Prostate gland (tissue), 2 donors: ENCODE measurements at regions not wholly inside any gene's neighbourhood (a gene's known extent, or its start where the extent isn't known, plus 50 kb on each side); places are given as distances from the start of the nearest gene placed in this dataset.
A peak's percentile ranks its signal among the peaks of the same experiment; 100 is the strongest.

ENCODE experiments used
- DNase-seq: peaks from one replicate; pipeline ENCODE4 v3.0.0-alpha.2; 2019; ENCODE audit warnings: low spot score
- H3K27ac ChIP-seq, 2 donors: fragments of 200-600 bp; sonication (generic); 2 replicates each; pipeline ENCODE4 v1.5.1; 2017 to 2019
- H3K27me3 ChIP-seq: fragments of 200-600 bp; sonication (generic); replicated peaks from 2 replicates; pipeline ENCODE4 v1.5.1; 2019; ENCODE audit not compliant: insufficient read depth
- H3K36me3 ChIP-seq, 2 donors: fragments of 200-600 bp; sonication (generic); 1 replicate in 1 of 2; 2 replicates in 1 of 2; pipeline versions ENCODE4 v1.5.1 to v1.8.1; 2017 to 2019
- H3K4me1 ChIP-seq: fragments of 200-600 bp; sonication (generic); replicated peaks from 2 replicates; pipeline ENCODE4 v1.5.1; 2019
- H3K4me3 ChIP-seq, 2 donors: fragments of 200-600 bp; sonication (generic); 2 replicates each; pipeline ENCODE4 v1.5.1; 2017 to 2019
- H3K9me3 ChIP-seq: fragments of 200-600 bp; sonication (generic); 2 replicates; pipeline ENCODE4 v1.5.1; 2017
- CTCF ChIP-seq, 4 experiments: fragments of 200-600 bp in 2 of 4; fragments of 450-650 bp in 2 of 4; sonication (generic) in 2 of 4; IDR thresholded peaks; 1 replicate in 3 of 4; 2 replicates in 1 of 4; pipeline ENCODE4 v1.5.1; 2016 to 2019; ENCODE audit warnings: antibody characterized with exemption in 4 of 4, mild to moderate bottlenecking in 2 of 4, moderate library complexity in 2 of 4
- POLR2A ChIP-seq: fragments of 450-650 bp; IDR thresholded peaks from one replicate; pipeline ENCODE4 v1.6.1; 2016; ENCODE audit warnings: antibody characterized with exemption, mild to moderate bottlenecking
- POLR2AphosphoS5 ChIP-seq: sonication (generic); formaldehyde crosslinking; IDR thresholded peaks from one replicate; pipeline ENCODE4 v1.6.1; 2017; ENCODE audit warnings: antibody characterized with exemption
- WGBS: methylation state at CpG from one replicate; pipeline ENCODE4 v1.1.5; 2018; 5-methylcytosine and 5-hydroxymethylcytosine counted together
- intact Hi-C: fragments of 100-400 bp; cut with DNase I; formaldehyde crosslinking; loops from one replicate; pipeline ENCODE4 v1.14.2; 2022

- intact Hi-C loops = no loop called here
- Histone ChIP-seq H3K9me3 (no peaks in the 10 kb centered on the region), H3K4me3 (no peak overlapping the region), H3K36me3 (no peaks in the 10 kb centered on the region), H3K27ac (no peak overlapping the region), H3K27me3 (peaks cover 5% of the 10 kb centered on the region), H3K4me1 (no peaks in the 10 kb centered on the region)
- no peak for TF ChIP-seq POLR2A
- no peak for TF ChIP-seq POLR2AphosphoS5
- no peak for TF ChIP-seq CTCF (IDR thresholded peaks at IDR 0.05)
- no peak for DNase-seq
- WGBS = 95% methylated on average over 8 of the region's 8 CpGs
Observed at GRCh38 chr20:48458003-48458377, 369.8 kb downstream of the PREX1 start.

DNA sequence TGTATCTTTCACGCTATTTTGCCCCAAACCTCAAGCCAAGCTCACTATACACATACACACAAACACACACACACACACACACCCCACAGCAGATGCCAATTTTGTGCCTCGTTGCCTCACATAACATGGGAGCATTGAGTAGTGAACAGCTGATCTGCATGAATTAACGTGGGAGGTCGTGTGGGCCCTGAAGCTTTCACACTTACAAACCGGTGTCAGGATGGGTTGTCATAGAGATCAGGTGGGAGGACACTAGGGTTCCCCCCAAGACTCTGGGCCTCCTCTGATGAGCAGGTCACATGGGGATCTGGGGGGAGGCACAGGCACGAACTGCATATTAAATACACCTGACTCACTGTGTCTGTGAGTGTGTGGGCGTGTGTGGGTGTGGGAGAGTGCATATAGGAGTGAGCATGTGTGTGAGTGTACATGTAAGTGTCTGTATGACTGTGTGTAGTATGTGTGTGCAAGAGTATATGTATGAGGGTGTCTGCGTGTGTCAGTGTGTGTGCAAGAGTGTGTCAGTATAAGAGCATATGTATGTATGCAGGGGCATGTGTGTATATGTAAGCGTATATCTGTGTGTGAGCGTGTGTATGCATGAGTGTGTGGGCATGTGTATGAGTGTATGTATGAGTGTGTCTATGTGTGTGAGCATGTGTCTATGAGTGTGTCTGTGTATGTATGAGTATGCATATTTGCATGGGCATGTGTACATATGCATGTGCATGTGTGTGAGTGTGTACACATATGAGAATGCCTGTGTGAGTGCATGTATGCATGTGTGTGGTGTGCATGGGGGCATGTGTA lies 370.4 kb downstream of the PREX1 start:
- no peaks in the 10 kb centered on the region for H3K36me3 ChIP-seq
- peaks cover 5% of the 10 kb centered on the region for H3K27me3 ChIP-seq
- intact Hi-C loops = no loop called here
- TF ChIP-seq CTCF (IDR thresholded peaks at IDR 0.05) (no peak), POLR2AphosphoS5 (no peak)
- H3K9me3 ChIP-seq = no peaks in the 10 kb centered on the region
- DNase-seq = no peak
- no peak overlapping the region for H3K4me3 ChIP-seq
- H3K27ac ChIP-seq = no peak overlapping the region
- H3K4me1 ChIP-seq = no peaks in the 10 kb centered on the region
- WGBS = 89% methylated on average over 10 of the region's 10 CpGs

- H3K27me3 ChIP-seq = peaks cover 5% of the 10 kb centered on the region
- no peak for DNase-seq
- 59% methylated on average over 8 of the region's 8 CpGs for WGBS
Observed at GRCh38 chr20:48456366-48457192, 371.2 kb downstream of the PREX1 start.

DNA sequence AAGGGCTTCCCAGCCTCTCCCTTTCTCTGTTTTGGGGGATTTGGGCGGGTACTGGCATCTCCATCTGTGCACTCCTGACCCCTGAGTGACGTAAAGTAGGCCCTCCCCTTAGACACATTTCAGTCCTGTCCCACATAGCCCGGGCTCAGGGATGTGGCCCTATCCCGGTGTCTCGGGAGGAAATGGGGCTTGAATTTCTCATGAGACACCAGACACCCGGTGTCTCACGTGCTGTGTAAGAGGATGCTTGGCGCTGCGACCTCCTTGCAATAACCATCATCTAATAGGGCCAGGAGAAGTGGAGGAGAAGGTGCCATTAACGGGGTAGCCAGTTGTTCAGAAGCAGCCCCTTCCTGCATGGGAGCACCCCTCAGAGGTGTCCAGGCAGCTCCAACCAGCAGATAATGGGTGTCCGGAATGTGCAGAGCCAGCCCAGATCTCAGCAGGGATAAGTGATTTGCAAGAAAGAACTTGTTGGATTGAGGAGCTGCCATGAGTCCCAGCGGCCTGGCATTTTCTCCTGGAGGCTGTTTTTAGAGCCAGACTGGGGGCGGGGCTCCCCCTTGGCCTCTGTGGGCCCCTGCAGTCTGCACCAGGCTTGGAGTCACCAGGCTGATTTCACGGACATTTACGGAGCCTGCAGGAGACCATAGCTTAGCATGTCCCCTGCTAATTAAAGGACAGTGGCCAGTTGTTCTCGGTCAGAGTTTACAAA lies 372.0 kb downstream of the PREX1 start:
- WGBS = 38% methylated on average over 16 of the region's 16 CpGs
- no peak overlapping the region for H3K4me3 ChIP-seq

More at GRCh38 chr20:48456366-48457192, 371.2 kb downstream of the PREX1 start:
- Histone ChIP-seq H3K9me3 (no peaks in the 10 kb centered on the region), H3K4me3 (no peak overlapping the region), H3K4me1 (no peaks in the 10 kb centered on the region), H3K36me3 (no peaks in the 10 kb centered on the region), H3K27ac (no peak overlapping the region)
- TF ChIP-seq POLR2A (no peak), CTCF (IDR thresholded peaks at IDR 0.05) (no peak), POLR2AphosphoS5 (no peak)
- intact Hi-C loops = no loop called here

More for the DNA sequence above, 372.0 kb downstream of the PREX1 start:
- Histone ChIP-seq H3K4me1 (no peaks in the 10 kb centered on the region), H3K9me3 (no peaks in the 10 kb centered on the region), H3K36me3 (no peaks in the 10 kb centered on the region), H3K27ac (no peak overlapping the region), H3K27me3 (peaks cover 5% of the 10 kb centered on the region)
- DNase-seq = peak; percentile 42
- intact Hi-C loops = no loop called here
- TF ChIP-seq POLR2A (no peak), POLR2AphosphoS5 (no peak), CTCF (IDR thresholded peaks at IDR 0.05) (no peak)
